Islet precursor cell (in vitro differentiated cells): ENCODE measurements at regions not wholly inside any gene's neighbourhood (a gene's known extent, or its start where the extent isn't known, plus 50 kb on each side); places are given as distances from the start of the nearest gene placed in this dataset.
A peak's percentile ranks its signal among the peaks of the same experiment; 100 is the strongest.
"Not testable (repeated sequence)": the region's sequence is repeated elsewhere in the genome, so short reads cannot be mapped to it uniquely, and the experiment has no call there.

ENCODE experiments used
- DNase-seq: peaks from one replicate; pipeline ENCODE4 v3.0.0-alpha.2; 2018

DNA sequence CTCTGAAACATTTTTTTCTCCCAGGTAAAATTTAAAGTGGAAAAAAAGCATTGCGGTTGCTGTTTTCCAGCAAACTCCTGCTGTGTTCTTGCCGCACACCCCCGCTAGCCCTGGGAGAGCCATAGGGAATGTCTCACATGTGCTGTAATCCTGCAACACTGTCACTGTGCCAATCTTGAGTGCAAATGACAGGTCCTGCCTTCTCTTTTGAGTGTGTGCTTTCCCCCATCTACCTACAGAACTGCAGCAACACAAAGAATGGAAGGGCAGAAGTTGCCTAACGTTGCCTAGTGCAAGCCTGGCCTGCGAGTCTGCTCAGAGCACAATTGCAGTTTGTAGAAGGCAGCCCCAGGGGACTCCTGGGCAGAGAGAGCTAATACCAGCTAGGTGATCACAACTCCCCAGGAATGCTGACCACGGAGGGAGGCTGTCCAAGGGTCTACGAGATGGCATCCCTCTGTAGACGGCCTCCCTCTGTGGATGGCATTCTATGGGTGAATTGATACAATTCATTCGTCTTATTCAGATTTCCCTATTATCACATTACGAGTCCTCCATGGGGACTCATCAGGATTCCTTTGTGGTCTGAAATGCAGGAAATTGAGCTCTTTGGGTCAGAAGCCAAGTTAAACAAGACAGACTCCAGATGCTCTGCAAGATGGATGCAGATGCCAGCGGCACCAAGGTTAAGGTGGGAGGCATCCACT, 172.6 kb upstream of the S1PR3 start:
- DNase-seq, result peak; percentile 83

DNA sequence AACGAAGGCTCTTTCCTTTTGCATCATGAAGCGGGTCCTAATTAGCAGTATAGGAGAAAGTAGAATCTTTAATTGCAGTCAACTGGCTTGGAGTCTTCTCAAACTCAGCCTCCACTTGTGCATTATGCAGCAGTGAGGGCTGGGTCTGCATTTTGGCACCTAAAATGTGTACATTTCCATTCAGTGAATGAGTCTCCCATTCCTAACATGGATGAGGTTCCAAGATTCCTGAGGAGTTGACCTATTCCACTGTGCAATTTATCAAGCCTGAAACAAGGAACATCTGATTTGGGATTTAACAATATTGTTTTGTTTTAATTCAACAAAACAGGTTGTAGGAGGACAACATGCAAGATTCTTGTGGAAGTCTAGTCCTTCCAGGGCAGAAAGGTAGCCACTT, 171.8 kb upstream of the S1PR3 start:
- no peak for DNase-seq

DNA sequence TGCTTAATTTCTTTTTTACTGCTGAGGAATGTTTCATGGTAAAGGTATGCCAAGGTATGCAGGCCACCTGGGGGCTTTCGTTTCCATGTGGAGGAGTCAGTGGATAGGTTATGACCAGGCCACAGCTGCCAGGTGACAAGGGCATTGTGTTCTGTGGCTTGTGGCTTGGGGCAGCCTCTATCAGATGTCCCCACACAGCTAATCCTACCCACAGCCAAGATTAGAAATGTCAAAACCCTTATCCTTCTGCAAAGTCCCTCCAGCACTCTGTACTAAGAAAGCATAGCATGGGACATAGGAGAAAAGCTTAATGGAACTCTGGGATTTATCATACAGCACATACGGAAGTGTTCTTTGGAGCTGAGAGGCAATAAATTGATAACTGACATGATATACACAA, 171.2 kb upstream of the S1PR3 start:
- DNase-seq, result no peak

DNA sequence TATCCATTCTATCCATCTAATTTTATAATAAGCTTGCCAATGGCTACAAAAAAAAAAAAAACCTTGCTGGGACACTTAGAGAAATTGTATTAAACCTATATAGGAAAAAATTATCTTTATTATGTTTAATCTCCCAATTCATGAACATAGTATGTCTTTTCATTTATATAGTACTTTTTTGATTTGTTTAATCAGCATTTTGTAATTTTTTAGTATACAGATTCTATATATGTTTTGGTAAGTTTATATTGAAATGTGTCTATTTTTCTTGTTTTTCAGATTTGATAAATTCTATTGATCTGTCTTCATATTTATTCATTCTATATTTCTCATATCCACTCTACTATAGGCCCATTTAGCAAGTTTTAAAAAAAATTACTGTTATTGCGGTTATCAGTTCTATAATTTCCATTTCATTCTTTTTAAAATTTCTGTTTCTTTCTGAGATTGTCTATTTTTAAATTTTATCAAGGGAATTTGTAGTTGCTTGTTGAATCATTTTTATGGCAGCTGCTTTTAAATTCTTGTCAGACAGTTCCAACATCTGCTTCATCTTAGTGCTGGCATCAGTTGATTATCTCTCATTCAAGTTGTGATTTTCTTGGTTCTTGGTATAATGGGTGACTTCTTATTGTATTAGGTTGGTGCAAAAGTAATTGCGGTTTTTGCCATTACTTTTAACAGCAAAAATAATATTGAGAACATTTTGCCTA, 170.1 kb upstream of the S1PR3 start:
- DNase-seq, result no peak

DNA sequence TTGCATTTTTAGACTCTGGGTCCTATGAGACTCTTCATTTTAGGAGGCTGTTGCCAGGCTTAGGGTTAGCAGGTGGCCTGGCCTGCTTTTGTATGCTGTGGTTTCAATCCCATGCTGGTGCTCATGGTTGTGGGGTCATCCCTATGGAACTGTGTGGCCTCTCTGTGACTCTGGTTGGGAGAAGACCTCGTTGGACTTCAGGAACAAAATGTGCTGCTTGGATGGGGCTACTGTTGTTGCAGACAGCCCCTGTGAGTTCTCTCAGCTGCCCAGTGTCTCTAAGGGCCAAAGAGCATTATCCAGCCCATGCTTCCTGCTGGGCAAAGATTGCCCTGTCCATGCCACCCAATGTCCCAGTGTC, 169.5 kb upstream of the S1PR3 start:
- no peak for DNase-seq

DNA sequence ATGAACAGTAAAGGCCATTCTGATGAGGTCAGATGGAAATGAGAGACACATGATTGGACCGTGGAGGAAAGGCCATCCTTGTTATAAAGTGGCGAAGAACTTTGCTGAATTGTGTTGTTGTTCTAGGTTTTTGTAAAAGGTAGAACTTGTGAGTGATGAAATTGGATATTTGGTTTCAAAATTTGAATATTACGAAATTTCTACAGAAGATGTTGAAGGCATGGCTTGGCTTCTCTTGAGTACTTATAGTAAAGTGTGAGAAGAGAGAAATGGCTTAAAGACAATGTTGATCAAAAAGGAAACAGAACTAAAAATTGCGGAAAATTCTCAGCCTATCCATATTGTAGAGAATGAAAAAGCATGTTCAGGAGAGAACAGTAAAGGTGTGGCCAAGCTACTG, 166.6 kb upstream of the S1PR3 start:
- DNase-seq, result no peak

DNA sequence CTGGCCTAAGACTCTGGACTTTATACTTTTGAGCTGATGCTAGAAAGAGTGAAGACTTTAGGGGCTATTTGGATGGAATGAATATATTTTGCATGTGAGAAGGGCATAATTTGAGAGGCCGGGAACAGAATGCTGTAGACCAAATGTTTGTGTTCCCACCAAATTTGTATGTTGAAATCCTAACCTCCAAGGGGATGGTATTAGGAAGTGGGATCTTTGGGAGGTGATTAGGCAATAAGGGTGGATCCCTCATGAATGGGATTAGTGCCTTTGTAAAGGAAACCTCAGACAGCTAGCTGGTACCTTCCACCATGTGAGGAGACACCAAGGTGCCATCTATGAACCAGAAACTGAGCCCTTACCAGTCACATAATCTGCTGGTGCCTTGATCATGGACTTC, 165.1 kb upstream of the S1PR3 start:
- DNase-seq, result no peak

DNA sequence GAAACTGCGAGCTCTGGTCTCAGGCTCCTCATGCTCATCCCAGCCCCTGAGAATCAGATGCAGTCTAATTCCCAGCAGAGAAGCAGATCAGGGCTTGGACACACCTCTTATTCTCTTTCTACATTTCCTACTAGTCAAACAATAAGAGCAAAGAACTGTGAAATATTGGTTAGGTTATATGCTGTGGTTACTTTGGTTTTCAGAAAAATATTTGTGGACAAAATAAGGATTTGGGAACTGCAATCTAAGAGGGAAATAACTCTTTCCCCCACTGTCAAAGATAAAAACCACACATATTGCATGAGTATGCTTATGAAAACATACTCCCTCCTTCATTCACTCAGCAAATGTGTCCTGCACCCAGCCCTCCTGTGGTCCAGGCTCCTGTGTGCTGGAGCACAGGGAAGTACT, 164.5 kb upstream of the S1PR3 start:
- no peak for DNase-seq

DNA sequence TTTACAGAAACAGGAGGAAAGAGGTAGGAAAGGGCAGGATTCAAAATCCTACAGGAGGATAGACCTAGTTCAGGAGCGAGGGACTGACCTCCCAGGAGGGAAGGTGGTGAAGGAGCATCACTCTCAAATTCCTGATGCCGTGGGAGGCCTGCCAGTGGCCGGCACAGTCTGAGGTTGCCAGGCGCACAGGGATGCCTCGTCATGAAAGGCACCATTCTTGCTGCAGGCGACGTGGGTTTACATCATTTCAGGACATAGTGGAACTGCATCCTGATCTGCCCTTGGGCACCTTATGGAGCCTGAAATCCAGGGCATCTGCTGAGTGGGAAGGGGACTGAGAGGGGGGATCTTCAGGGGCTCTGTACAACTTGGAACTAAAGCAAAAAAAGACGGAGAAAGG, 163.2 kb upstream of the S1PR3 start:
- no peak for DNase-seq

DNA sequence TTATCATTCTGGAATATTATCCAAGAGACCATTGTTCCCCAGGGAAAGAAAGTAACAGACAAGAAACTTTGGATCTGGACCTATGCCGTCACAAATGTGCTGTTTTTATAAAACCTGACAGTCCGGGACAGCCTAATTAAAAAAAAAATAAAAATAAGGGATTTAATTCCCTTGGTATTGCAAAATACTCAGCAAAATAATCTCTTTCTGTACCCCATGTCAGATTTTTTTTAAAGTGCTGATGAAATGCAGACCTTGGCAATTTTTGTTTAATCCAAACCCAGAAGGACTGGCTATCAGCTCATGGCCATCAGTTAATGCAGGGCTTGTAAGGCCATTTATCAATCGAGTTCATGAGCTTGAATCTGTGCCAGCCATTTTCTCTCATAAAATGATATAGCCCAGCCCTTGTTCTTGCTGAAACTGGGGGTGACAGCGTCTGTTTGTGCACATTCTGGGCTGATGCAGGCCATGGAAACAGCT, 162.7 kb upstream of the S1PR3 start:
- DNase-seq, result no peak

DNA sequence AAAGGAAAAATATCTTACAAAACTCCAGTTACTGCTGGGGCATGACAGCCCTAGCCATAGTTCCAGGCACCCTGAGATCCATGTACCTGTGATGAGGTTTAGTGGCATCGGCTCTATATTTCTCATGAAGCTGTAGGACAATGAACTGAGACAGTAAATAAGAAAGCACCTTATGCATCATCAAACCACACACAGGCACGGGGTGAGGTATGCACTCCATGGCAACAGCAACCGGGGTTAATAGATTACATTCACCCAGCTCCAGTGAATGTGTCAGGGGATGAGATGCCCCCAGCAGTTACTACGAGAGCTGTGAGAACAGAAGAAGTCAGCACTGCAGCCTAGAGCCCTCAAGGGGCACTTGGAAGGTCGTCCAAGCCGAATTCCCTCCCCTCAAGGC, 162.0 kb upstream of the S1PR3 start:
- no peak for DNase-seq

DNA sequence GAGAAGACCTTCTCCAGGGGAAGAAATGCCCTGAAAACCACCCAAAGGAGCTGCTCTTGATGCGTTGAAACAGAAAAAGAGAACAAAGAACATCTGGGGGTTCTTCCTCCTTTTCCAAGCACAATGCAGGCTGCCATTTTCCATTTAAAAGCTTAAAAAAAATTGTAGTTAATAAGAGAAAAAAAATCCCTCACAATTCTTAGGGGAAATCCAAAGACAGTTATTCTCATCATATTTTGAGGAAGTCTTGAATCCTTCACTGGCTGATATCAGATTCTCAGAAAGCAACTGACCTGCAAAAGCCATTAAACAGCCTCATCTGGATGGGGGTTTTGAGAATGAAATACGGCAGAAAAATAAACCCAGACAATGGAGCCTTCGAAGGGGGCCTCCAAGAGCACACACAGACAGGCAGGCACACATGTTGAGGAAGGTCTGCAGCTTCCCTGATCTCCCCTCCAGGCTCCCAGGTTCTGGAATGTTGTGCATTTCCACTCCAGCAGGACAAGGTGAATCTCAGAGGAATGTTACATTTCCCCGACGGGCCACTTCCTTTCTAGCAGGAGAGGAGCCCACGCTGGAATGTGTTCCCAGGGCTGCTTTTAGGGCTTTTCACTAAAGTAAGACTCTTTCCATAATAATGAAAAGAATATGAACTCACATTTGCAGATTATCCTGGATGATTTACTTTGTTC, 159.4 kb upstream of the S1PR3 start:
- peak; percentile 89 for DNase-seq

DNA sequence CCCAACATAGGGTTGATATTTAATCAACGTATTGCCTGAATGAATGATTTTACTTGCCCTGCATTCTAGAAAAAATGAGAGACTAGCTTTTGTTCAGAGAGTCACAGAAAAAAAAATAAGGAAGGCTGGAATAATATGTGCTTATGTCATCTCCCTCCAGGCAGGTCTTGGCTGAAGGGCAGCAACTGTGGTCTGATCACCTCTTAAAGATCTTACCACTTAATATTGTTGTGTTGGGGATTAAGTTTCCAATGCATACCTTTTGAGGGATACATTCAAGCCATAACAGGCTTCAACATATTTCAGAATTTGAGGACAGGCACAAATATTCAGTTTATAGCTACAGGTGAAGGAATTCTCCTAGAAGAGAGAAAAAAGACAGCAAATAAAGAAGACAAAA, 157.3 kb upstream of the S1PR3 start:
- DNase-seq, result no peak

DNA sequence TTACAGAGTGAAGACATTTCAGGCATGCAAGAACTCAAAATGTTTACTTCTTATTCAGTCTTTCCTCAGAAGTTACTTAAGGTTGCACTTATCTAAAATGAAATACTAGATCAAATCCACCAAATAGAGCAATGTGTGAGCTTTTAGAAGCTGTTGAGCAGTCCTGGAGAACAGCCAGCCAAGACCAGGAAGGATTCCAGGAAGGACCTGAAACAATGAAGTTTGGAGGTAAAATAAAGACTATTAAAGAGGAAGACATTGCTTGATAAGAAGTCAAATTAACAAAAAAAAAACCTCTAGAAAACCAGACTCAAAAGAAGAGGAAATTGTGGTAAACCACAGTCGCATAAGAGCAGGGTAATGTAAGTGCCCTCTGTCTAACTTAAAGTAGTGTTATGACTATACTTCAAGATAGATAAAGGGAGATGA, 156.2 kb upstream of the S1PR3 start:
- no peak for DNase-seq

DNA sequence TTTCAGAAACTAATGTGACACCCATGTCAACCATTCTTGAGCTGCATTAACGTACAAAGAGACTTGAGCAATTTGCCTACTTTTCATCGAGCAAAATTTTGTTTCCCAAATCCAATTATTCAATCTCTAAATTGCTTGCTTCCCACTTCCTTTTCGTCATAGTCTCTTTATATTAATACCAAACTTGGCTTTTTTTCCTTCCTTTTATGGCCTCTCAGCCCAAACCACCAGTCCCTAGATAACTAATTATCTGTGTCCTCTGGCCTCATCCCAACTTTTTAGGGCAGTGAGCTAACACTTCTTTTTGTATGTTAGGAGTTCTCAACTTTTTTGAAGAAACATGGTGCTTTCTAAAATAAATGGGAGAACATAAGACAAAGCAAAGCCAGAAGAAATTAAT, 155.5 kb upstream of the S1PR3 start:
- DNase-seq, result no peak

DNA sequence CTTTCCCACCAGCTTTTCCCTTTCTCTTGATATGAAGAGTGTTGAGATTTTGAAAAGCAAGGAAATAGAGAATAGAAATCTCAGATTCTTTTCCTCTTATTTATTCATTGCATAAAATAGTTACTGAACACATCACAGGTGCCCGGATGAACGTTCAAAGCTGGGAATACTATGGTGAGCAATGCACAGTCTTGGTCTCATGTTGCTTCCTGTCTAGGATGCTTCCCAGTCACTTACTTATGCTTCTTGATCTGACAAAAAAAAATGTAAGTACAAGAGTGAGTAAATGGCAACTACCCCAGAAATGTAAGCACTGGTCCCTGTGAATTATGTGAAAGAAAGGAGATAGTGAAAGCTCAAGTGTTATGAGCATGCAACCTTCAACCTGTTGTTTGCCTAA, 153.5 kb upstream of the S1PR3 start:
- no peak for DNase-seq

DNA sequence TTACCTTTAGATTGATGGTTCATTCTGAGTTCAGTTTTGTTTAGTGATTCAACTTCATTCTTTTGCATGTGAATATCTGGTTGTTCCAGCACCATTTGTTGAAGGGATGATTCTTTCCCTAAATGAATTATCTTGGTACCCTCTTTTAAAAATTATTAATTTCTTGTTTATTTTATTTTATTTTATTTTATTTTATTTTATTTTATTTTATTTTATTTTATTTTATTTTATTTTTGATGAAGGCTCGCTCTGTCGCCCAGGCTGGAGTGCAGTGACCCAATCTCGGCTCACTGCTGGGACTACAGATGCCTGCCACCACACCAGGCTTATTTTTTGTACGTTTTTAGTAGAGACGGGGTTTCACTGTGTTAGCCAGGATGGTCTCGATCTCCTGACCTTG, 141.4 kb upstream of the S1PR3 start:
- not testable (repeated sequence) for DNase-seq

DNA sequence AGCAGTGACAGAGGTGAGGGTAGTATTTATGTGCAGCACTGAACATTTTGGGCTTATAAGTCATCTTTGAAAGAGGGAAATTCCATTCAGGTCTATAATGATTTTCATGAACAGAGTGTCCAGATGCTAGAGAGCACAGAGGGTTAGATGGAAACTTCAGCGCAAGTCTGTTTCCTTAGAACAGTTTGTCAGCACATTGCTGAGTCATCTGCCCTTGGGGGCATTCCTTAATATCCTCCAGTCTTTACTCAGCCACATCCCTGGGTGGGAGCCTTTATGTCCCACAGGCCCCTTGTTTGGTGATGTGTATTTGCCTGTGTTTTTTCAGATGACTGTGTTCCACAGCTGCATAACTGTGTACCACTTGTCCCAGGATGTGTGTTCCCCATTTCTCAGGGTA, 138.5 kb upstream of the S1PR3 start:
- DNase-seq, result peak; percentile 93

DNA sequence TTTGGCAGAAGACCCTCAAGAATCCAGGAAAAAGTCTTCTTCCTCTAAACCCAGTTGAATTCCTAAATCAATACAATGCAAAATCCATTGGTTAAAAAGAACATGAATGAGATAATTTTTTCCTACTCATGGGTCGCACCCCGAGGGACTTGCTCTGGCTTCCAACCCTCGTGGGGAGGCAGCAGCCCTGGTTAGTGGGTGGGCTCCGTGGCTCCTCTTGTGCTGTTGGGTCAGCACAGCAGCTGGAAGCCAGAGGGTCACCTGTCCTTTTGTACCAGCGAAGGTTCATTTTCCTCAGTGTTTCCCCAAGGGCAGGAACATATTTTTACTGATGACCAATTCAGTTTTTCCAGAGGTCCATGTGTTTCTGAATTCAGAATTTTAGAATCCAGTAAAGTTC, 120.6 kb upstream of the S1PR3 start:
- DNase-seq, result no peak

DNA sequence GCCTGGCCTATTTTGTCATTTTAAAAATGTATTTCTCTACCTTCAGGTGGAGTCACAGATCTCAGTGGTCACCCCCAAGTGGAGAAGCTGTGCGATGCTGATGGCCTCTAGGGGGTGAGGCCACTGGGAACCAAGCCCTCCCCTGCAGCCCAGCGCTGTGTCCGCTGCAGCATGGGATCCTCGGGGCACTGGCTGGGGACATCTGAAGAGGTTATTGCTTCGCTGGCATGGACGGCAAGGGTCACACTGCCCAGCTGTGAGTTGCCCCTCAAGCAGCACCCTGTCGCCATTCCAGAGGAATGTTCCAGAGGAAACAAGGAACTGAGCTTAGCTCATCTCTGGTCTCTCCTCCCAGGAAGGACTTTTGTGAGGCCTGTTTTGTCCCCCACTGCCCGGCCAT, 119.6 kb upstream of the S1PR3 start:
- no peak for DNase-seq

DNA sequence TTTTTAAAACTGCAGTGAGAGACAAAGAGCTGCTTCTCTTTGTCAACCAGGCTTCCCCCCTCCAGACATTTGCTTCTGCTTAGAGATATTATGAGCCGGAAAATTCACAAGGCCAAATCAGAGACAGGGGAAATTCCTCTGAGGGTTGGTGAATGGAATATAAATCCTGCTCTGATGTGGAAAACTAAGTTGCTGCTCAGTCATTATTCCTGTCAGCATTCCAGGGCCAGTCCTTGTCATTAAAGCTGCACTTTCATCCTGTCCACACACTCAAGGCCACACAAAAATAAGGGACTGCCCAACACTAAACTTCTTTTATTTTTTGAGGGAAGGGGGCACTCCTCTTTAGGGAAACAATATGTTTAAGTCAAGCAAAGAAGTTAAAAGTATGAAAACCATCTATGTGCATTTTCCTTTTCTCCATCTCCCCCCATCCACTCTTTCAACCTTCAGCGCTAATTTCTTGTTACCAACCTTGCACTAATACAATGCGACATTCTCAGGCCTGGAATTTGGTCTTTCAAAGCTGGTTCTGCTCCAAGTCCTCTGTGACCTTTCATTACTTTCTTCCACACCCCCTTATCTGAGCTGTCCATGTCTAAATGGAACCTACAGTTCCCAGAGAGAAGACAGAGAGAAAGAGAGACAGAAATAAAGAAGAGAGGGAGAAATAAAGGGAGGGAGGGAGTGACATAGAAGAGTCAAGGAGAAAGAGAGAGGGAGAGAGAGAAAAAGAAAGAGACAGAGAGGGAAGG, 118.9 kb upstream of the S1PR3 start:
- no peak for DNase-seq

DNA sequence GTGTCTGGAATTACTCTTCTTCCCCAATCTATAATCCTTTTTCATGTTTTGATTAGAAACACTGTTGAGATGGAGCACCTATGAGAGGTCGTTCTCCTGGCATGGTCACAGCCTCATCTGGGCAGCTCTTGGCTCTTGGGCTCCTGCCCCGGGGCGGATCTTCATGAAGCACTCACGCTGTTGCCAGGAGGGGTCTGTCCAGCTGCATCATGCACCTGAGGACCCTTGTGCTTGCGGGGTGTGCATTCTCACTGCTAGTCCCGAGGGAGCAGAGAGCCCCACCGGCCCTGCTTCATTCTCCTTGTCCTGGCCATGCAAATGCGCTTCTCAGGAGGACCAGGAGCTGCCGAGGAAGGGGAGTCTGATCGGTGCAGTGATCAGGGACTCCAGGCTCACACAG, 117.6 kb upstream of the S1PR3 start:
- peak; percentile 50 for DNase-seq

DNA sequence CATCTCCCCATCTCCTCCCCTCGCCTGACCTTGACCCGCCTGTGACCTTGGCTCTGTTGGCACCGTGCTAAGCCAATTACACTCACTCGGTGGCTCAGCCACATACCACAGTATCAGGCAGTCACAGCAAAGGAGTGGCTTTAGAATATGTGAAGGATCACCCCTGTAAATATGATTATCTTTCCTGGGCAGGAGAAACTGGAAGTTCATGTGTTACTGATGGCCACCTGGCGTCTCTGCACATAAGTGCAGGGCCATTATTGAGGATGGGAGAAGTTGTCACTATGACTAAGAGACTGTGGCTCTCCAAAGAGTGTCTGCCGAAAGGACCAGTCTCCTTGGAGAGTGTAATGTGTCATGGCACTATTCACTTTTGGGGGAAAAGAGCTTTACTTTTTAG, 116.9 kb upstream of the S1PR3 start:
- no peak for DNase-seq
